NCI-H524 treated with DMSO at 0.1 percent for 48 hours (cell line): ENCODE measurements at regions not wholly inside any gene's neighbourhood (a gene's known extent, or its start where the extent isn't known, plus 50 kb on each side); places are given as distances from the start of the nearest gene placed in this dataset.

Experiments used
- DNase-seq: peaks from one replicate; lab custom pipeline; 2025; lab: John Stamatoyannopoulos, UW

GRCh38 chr2:41955316-41956043 is 92.3 kb upstream of the PKDCC start:
- no peak for DNase-seq

- no peak for DNase-seq
Observed at GRCh38 chr2:41957431-41957830, 90.4 kb upstream of the PKDCC start.

- no peak for DNase-seq
Observed at GRCh38 chr2:41958251-41958650, 89.6 kb upstream of the PKDCC start.

GRCh38 chr2:41958775-41959174 is 89.0 kb upstream of the PKDCC start:
- no peak for DNase-seq

GRCh38 chr2:41959760-41960159 is 88.1 kb upstream of the PKDCC start:
- DNase-seq = no peak

- DNase-seq = no peak
Observed at GRCh38 chr2:41962922-41963622, 84.7 kb upstream of the PKDCC start.

GRCh38 chr2:41963661-41964525 is 83.9 kb upstream of the PKDCC start:
- no peak for DNase-seq

- no peak for DNase-seq
Observed at GRCh38 chr2:41965173-41965908, 82.5 kb upstream of the PKDCC start.

GRCh38 chr2:41965909-41966295 is 81.9 kb upstream of the PKDCC start:
- DNase-seq = no peak

- no peak for DNase-seq
Observed at GRCh38 chr2:41966431-41966893, 81.4 kb upstream of the PKDCC start.

- DNase-seq = no peak
Observed at GRCh38 chr2:41966920-41967319, 80.9 kb upstream of the PKDCC start.

GRCh38 chr2:41967476-41968181 is 80.2 kb upstream of the PKDCC start:
- no peak for DNase-seq

GRCh38 chr2:41968182-41968578 is 79.6 kb upstream of the PKDCC start:
- no peak for DNase-seq

- no peak for DNase-seq
Observed at GRCh38 chr2:41970988-41971660, 76.7 kb upstream of the PKDCC start.

- DNase-seq = no peak
Observed at GRCh38 chr2:41972179-41972578, 75.6 kb upstream of the PKDCC start.

GRCh38 chr2:41972819-41973218 is 75.0 kb upstream of the PKDCC start:
- DNase-seq = no peak

- DNase-seq = no peak
Observed at GRCh38 chr2:41973871-41974270, 74.0 kb upstream of the PKDCC start.

- DNase-seq = no peak
Observed at GRCh38 chr2:41981417-41981816, 66.4 kb upstream of the PKDCC start.

- DNase-seq = no peak
Observed at GRCh38 chr2:41985573-41986095, 62.2 kb upstream of the PKDCC start.

- DNase-seq = no peak
Observed at GRCh38 chr2:41989501-41990180, 58.2 kb upstream of the PKDCC start.
